MM.1S (cell line): ENCODE measurements at regions not wholly inside any gene's neighbourhood (a gene's known extent, or its start where the extent isn't known, plus 50 kb on each side); places are given as distances from the start of the nearest gene placed in this dataset.

ENCODE experiments used
- CTCF ChIP-seq: fragments of 300-600 bp; sonication (generic); IDR thresholded peaks from 2 replicates; pipeline ENCODE4 v1.5.1; 2016; ENCODE audit warnings: antibody characterized with exemption, low read length, mixed read lengths
- EZH2 ChIP-seq: fragments of 300-600 bp; sonication (generic); optimal IDR thresholded peaks from 2 replicates; pipeline ENCODE3; 2017; ENCODE audit warnings: low read depth, mild to moderate bottlenecking, antibody characterized with exemption, low read length, mixed read lengths

GRCh38 chr7:91554883-91555282 is 290.6 kb downstream of the FZD1 start:
- TF ChIP-seq CTCF (no peak), EZH2 (no peak)
